ENCODE measurements at regions not wholly inside any gene's neighbourhood (a gene's known extent, or its start where the extent isn't known, plus 50 kb on each side); places are given as distances from the start of the nearest gene placed in this dataset.

DNA sequence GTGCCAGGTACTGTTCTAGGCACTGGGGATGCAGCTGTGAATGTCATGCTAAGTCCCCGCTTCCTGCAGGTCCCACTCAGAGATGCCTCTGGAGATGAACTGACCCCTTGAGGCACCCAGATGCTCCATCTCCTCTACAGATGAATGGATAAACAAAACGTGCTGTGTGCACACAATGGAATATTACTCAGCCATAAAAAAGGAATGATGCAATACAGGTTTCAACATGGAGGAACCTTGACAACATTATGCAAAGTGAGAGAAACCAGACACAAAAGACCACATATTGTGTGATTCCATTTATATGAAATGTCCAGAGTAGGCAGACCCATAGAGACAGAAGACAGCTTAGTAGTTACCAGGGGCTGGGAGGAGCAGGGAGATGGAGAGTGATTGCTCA is 320.1 kb upstream of the DIO3 start:
- FAIRE-seq (no peak), DNase-seq (ENCODE audit: low read depth, low spot score) (no peak)
- dilution Hi-C loops (cut with MboI; ENCODE audit: extremely low pct_ligation_motif_present, low sequenced_read_pairs), result no loop called here
- TF ChIP-seq JUN (IDR thresholded peaks at IDR 0.05; ENCODE audit: borderline replicate concordance, insufficient read depth, insufficient read length, low read depth), result no peak
- TF ChIP-seq POLR2A (IDR thresholded peaks at IDR 0.05; ENCODE audit: low read depth, low read length), result no peak
- no peak for TF ChIP-seq EZH2 (IDR thresholded peaks at IDR 0.05; ENCODE audit: borderline replicate concordance, low read depth, low read length, severe bottlenecking)
- TF ChIP-seq, protein P1, sequence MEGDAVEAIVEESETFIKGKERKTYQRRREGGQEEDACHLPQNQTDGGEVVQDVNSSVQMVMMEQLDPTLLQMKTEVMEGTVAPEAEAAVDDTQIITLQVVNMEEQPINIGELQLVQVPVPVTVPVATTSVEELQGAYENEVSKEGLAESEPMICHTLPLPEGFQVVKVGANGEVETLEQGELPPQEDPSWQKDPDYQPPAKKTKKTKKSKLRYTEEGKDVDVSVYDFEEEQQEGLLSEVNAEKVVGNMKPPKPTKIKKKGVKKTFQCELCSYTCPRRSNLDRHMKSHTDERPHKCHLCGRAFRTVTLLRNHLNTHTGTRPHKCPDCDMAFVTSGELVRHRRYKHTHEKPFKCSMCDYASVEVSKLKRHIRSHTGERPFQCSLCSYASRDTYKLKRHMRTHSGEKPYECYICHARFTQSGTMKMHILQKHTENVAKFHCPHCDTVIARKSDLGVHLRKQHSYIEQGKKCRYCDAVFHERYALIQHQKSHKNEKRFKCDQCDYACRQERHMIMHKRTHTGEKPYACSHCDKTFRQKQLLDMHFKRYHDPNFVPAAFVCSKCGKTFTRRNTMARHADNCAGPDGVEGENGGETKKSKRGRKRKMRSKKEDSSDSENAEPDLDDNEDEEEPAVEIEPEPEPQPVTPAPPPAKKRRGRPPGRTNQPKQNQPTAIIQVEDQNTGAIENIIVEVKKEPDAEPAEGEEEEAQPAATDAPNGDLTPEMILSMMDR (IDR thresholded peaks at IDR 0.05; ENCODE audit: extremely low read depth in 1 of 2, insufficient read depth in 1 of 2, low read depth in 1 of 2, low read length in 2 of 2), result no peak
- TF ChIP-seq, protein P2, sequence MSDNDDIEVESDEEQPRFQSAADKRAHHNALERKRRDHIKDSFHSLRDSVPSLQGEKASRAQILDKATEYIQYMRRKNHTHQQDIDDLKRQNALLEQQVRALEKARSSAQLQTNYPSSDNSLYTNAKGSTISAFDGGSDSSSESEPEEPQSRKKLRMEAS (IDR thresholded peaks at IDR 0.05; ENCODE audit: insufficient read depth, insufficient read length), result no peak
- no peak for TF ChIP-seq POLR2AphosphoS5 (IDR thresholded peaks at IDR 0.05; ENCODE audit: insufficient read depth, low read depth, low read length)
- TF ChIP-seq GATA2 (IDR thresholded peaks at IDR 0.05; ENCODE audit: insufficient read depth, insufficient read length, low read depth, low read length), result no peak
- TF ChIP-seq FOS (IDR thresholded peaks at IDR 0.05; ENCODE audit: borderline replicate concordance, insufficient read depth, low read length), result no peak
- no peak for TF ChIP-seq MYC (IDR thresholded peaks at IDR 0.05; ENCODE audit: low read depth, low read length)
- H3K36me3 ChIP-seq (ENCODE audit: control insufficient read depth in 2 of 2, extremely low read depth in 1 of 2, insufficient read depth in 2 of 2, low read length in 2 of 2), result no peaks in the 10 kb centered on the region
- ChIA-PET POLR2A (no interaction called here), CTCF (no interaction called here)
- H3K4me3 ChIP-seq (replicated peaks in 1 of 3; ENCODE audit: insufficient read depth in 1 of 3, low read depth in 1 of 3, low read length in 3 of 3), result no peak overlapping the region
- H3K27me3 ChIP-seq (ENCODE audit: control insufficient read depth in 2 of 2, insufficient read depth in 2 of 2, low read length in 2 of 2), result no peaks in the 10 kb centered on the region
- no peak overlapping the region for H3K4me2 ChIP-seq (ENCODE audit: insufficient read depth, low read length)
- no peaks in the 10 kb centered on the region for H3K79me2 ChIP-seq (ENCODE audit: control insufficient read depth, insufficient read depth, low read length)
- no TSS peak for BruUV-seq (replicated peaks)
- H3K27ac ChIP-seq (ENCODE audit: insufficient read depth, low read depth, low read length), result no peak overlapping the region
- H3K9me1 ChIP-seq (replicated peaks; ENCODE audit: control insufficient read depth, extremely low read depth, insufficient read depth, low read length), result no peaks in the 10 kb centered on the region
- H3K4me1 ChIP-seq (ENCODE audit: control insufficient read depth, extremely low read depth, insufficient read depth, low read length), result no peaks in the 10 kb centered on the region
- no peak overlapping the region for H2AFZ ChIP-seq (ENCODE audit: low read depth, low read length)
- intact Hi-C loops (cut with micrococcal nuclease), result no loop called here
- no peaks in the 10 kb centered on the region for H4K20me1 ChIP-seq (replicated peaks; ENCODE audit: control insufficient read depth, extremely low read depth, insufficient read depth, low read length)
- H3K9me3 ChIP-seq (replicated peaks; ENCODE audit: control insufficient read depth, insufficient read depth, low read length), result no peaks in the 10 kb centered on the region
- no peak overlapping the region for H3K9ac ChIP-seq (replicated peaks; ENCODE audit: extremely low read depth, insufficient read depth, low read length)

Measured in endothelial cell of umbilical vein (primary cell).